ENCODE measurements at regions not wholly inside any gene's neighbourhood (a gene's known extent, or its start where the extent isn't known, plus 50 kb on each side); places are given as distances from the start of the nearest gene placed in this dataset.
A peak's percentile ranks its signal among the peaks of the same experiment; 100 is the strongest.
"Not testable (repeated sequence)": the region's sequence is repeated elsewhere in the genome, so short reads cannot be mapped to it uniquely, and the experiment has no call there.

DNA sequence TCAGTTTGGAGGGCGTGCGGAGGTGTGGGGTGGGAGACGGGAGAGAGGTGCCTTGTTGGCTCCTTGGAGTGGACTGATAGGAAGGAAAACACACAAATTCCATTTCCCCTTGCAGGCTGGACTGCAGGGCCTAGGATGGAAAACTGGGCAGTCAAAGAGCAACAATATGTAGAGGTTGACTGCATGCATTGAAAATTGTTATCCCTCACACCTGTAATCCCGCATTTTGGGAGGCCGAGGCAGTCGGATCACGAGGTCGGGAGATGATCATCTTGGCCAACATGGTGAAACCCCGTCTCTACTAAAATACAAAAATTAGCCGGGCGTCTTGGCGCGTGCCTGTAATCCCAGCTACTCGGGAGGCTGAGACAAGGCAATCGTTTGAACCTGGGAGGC lies 128.2 kb downstream of the PPIAL4G start:
- no peak for DNase-seq

DNA sequence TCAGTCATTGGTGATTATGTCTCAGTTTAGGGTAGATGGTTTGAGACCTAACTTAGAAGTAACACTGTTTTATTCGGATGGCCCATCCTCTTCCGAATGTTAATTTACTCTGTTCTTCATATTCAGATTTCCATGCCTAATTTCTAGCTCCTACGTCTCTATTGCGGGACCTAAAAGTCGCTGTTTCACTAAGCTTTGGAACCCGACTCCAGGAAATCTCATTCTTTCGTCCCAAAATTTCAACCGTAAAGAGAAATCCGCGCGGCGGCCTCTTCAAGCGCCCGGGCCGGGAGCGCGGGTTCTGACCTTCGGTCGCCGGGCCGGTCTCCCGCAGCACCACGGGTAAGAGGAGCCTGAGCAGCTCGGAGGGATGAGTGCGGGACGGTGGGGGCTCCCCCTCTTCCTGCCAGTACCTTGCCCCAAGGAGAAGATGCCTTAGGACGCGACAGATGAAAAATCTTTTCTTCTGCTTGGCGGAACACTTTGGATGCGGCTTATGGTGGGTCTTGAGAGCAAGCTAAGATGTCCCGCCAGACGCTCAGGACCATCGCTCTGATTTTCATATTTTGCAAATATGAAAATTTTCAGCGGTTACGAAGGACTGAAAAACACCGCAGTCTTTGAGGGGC lies 128.7 kb downstream of the PPIAL4G start:
- DNase-seq = no peak

DNA sequence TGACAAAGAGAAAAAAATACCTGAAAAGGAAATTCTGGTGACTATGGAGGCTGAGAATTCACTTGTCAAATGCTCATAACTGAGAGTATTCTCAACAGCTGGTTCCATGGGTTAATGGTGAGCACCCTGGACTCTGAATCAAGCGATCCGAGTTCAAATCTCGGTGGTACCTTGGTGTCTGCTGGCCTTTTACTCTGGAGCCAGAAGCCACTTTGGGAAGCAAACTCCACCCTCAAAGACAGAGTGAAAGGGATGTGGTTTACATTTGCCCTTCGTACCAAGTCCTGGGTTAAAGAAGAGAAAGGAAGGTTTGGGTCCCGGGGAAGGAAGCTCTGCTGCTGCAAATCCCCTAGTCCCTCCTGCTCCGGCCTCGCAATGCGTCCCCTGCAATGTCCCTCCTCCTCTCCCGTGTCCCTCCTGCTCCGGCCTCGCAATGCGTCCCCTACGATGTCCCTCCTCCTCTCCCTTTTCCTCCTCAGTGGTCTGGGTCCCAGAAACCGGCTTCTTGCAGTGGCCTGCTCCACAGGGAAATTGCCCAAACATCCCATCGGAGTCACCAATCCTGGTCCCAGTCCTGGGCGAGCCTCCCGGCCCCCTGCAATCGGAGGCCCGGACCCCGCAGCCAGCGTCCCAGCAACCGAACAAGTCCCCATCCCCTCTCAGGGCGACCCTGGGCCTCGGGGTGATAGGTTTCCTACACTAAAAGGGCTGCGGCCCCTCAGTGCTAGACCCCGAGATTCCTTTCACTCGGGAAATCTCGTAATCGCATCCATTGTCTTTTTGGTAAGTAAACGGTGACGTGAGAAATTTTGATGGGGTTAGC lies 129.4 kb downstream of the PPIAL4G start:
- DNase-seq = no peak

GRCh38 chr1:148352470-148353053 lies 130.5 kb downstream of the PPIAL4G start:
- no peak for DNase-seq

DNA sequence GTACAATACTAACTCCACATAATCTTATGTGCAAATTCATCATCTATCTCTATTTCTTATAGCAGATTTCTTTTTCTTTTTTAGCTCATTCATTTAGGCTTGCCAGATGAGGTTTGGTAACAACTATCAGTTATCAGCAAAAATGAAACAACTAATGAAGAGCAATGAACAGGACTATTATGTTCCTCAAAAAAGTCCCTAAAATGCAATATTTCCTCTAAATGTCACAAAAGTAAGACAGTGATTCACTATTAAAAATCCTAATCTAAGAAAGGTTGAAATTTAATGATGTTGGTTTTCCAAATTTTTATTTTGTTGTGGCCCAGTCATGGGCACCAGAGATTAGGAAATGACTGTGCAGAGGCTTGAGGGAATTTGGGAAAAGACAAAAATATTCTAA lies 135.3 kb downstream of the PPIAL4G start:
- no peak for DNase-seq

GRCh38 chr1:148345659-148346151 lies 137.4 kb downstream of the PPIAL4G start:
- DNase-seq = not testable (repeated sequence)

DNA sequence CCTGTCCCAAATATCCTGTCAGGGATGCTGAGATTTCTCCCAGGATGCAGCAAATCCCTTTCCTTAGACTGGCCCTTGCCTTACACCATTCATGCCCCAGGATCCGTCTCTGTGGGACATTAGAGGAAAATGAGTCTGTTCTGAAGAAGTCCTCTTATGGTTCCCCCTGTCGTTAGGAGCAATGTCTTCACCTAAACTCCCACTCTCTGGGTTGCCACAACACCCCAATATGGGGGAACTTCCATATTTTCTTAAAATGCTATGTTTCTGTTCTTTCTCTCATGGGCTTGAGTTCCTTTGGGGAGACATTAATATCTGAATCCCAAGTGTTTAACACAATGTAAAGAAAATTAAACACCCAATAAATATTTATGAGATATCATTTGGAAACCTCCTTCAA lies 138.5 kb downstream of the PPIAL4G start:
- DNase-seq = not testable (repeated sequence)

DNA sequence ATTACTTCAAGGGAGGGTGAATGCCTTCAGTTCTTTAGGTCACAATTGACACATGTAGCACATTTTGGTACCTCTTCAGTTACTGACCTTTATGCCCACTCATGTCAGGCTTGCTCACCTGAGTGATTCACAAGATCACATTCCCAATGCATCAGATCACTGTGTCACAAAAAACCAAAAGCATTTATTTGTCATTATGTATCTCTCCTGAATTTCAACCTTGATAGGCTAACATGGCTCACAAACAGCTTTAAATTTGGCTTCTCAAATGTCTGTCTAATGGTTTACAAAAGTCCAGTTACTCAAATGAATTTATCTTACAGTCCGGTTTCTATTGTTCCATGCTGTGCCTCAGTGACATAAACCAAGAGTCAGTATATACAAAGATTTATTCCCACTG lies 141.4 kb downstream of the PPIAL4G start:
- DNase-seq = not testable (repeated sequence)

DNA sequence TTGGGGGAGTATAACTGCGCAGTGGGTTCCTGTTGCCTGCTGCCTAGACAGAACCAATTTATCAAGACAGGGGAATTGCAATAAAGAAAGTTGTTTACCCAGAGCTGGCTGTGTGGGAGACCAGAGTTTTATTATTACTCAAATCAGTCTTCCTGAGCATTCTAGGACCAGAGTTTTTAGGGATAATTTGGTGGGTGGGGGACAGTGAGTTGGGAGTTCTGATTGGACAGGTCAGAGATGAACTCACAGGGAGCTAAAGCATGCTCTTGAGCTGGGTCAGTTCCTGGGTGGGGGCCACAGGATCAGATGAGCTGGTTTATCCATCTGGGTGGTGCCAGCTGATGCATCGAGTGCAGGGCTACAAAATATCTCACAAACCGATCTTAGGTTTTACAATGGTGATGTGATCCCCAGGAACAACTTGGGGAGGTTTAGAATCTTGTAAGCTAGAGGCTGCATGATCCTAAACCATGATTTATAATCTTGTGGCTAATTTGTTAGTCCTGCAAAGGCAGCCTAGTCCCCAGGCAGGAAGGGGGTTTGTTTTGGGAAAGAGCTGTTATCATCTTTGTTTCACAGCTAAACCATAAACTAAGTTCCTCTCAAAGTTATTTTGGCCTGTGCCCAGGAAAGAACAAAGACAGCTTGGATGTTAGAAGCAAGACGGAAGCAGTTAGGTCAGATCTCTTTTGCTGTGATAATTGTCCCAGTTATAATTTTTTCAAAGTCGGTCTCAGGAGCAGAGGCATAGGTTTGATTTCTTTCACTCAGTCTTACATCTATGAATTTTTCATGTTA lies 146.8 kb downstream of the PPIAL4G start:
- DNase-seq = not testable (repeated sequence)

GRCh38 chr1:148334339-148335130 lies 148.6 kb downstream of the PPIAL4G start:
- peak; percentile 93 for DNase-seq

GRCh38 chr1:148333875-148334338 lies 149.2 kb downstream of the PPIAL4G start:
- DNase-seq = no peak

GRCh38 chr1:148328884-148329283 lies 154.2 kb downstream of the PPIAL4G start:
- no peak for DNase-seq

DNA sequence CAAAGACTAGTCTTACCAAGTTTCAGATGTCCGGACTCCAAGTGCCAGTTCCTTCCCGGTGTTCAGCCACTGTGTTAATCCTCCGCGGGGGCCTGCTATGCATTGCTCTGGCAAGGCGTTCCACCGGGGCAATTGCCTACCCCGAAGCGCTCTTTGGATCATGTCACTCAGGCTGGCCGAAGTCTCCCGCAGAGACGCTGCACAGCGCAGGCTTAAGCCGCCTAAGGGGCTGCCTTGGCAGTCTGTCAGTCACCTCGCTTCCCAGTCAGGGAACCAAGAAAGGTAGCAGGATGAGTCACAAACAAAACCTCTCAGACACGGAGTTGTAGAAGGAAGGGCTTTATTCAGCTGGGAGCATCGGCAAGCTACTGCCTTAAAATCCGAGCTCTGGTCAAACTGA lies 158.1 kb downstream of the PPIAL4G start:
- DNase-seq = not testable (repeated sequence)

GRCh38 chr1:148324465-148324864 lies 158.6 kb downstream of the PPIAL4G start:
- not testable (repeated sequence) for DNase-seq

GRCh38 chr1:148320079-148320478 lies 163.0 kb downstream of the PPIAL4G start:
- DNase-seq = not testable (repeated sequence)

DNA sequence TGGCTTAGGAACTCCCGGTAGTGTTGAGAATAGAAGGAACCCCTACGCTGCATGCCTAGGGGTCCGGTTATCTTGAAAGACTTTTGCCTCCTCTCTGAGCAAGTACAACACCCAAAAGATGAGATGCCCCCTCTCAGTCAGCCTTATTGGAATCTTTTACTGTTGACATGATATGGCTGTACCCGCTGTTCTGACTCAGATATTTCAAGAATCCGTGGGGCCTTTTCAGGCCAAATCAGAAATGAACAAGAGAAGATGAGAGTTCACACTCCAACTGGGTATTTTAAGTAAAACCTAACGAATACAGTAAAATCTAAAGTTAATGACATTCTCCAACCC lies 164.2 kb downstream of the PPIAL4G start:
- DNase-seq = no peak

GRCh38 chr1:148318123-148318903 lies 164.8 kb downstream of the PPIAL4G start:
- no peak for DNase-seq

DNA sequence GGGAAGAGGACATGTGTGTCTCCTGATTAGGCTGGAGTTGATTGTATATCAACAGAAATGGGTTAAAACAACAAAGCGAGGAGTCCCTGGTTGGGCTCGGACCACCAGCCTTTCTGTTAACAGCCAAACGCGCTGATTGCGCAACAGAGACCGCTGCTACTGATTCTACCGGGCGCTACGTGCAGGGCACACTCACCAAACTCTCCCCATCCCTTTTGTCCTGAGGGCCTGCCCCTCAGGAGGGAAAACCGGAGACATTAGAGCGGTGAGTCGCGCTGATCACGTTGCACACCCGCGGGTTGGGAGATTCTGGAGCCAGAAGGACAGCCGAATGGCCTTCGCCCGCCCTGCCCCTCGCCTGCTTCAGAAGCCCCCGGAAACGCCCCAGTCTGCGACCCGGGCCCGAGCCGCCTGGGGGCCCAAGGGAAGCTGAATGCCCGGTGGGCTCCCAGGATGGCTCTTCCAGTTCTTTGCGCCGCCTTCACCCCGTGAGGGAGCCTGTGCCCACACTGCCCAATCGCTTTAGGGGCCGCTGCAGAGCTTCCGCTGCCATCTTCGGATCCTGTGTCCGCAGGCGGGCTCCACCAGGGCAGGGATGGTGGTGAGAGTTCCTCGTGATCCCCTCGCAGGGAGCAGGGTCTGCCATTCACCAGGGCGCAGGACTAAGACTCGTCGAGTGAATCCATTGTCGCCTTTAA lies 165.4 kb upstream of the NBPF11 start:
- no peak for DNase-seq

- no peak for DNase-seq
These were observed 163.2 kb upstream of the NBPF11 start for GRCh38 chr1:148315071-148315811.

DNA sequence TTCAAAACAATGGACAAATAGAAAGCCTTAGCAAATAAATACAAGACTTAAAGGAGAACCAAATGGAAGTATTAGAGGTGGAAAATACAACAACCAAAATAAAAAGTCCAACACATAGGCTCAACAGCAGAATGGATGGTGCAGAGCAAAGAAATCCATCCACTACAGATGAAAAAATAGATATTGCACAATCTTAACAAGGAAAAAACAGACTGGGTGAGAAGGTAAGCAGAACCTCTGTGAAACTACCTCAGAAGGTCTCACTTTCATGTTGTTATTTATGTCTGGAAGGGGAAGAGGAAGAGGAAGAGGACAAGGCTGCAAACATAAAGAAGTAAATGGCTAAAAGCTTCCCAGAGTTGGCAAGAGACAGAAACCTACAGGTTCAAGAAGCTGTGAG lies 158.7 kb upstream of the NBPF11 start:
- no peak for DNase-seq

Data from NCI-H748 treated with DMSO at 0.1 percent for 48 hours (cell line).